ENCODE measurements at regions not wholly inside any gene's neighbourhood (a gene's known extent, or its start where the extent isn't known, plus 50 kb on each side); places are given as distances from the start of the nearest gene placed in this dataset.

DNA sequence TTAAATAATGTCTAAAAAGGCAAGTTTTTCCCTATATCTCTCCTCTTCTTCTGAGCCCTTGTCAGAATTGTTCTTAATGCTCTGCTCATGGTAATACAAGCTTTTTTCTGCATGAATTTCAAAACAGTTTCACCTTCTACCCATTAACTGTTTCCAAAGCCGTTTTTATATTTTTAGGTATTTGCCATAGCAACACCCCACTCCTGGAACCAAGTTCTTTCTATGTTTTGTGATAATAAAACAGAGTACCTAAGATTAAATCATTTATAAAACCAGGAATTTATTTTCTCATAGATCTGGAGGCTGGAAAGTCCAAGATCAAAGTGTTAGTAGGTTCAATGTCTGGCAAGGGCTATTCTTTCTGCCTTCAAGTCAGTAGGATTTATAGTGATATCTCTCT, 497.4 kb downstream of the ETS1 start:
- Histone ChIP-seq H3K27me3 (ENCODE audit: low read depth) (no peaks in the 10 kb centered on the region), H3K36me3 (no peaks in the 10 kb centered on the region), H3K4me1 (no peaks in the 10 kb centered on the region), H3K27ac (replicated peaks) (no peak overlapping the region), H3K9me3 (replicated peaks) (peaks cover 15% of the 10 kb centered on the region), H3K4me3 (no peak overlapping the region)
- DNase-seq, result no peak
- TF ChIP-seq, protein P1, sequence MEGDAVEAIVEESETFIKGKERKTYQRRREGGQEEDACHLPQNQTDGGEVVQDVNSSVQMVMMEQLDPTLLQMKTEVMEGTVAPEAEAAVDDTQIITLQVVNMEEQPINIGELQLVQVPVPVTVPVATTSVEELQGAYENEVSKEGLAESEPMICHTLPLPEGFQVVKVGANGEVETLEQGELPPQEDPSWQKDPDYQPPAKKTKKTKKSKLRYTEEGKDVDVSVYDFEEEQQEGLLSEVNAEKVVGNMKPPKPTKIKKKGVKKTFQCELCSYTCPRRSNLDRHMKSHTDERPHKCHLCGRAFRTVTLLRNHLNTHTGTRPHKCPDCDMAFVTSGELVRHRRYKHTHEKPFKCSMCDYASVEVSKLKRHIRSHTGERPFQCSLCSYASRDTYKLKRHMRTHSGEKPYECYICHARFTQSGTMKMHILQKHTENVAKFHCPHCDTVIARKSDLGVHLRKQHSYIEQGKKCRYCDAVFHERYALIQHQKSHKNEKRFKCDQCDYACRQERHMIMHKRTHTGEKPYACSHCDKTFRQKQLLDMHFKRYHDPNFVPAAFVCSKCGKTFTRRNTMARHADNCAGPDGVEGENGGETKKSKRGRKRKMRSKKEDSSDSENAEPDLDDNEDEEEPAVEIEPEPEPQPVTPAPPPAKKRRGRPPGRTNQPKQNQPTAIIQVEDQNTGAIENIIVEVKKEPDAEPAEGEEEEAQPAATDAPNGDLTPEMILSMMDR (IDR thresholded peaks at IDR 0.05; ENCODE audit: borderline replicate concordance), result no peak
- intact Hi-C loops (cut with micrococcal nuclease), result no loop called here

DNA sequence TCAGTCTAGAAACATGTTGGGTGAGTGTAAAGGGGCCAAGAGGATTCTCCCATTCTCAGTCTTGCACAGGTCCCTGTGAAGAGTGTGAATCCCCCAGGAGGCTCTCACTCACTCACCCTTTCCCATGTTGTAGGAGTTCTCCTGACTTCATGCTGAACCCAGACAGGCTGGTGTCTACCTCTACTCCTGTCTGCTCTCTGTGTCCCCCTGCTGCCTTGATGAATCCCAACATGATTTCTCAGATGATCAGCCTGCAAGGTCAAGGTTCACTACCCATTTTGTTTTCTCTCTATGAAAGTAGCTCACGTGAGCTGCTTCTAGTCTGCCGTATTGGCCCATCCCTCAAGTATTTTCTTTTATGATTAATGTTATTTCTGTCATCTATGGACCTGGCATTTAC, 500.6 kb downstream of the ETS1 start:
- intact Hi-C loops (cut with micrococcal nuclease), result no loop called here
- no peaks in the 10 kb centered on the region for H3K4me1 ChIP-seq
- H3K36me3 ChIP-seq, result no peaks in the 10 kb centered on the region
- TF ChIP-seq, protein P1 (IDR thresholded peaks at IDR 0.05; ENCODE audit: borderline replicate concordance), result no peak
- H3K4me3 ChIP-seq, result no peak overlapping the region
- no peak overlapping the region for H3K27ac ChIP-seq (replicated peaks)
- peaks cover 24% of the 10 kb centered on the region for H3K9me3 ChIP-seq (replicated peaks)
- no peak for DNase-seq
- H3K27me3 ChIP-seq (ENCODE audit: low read depth), result no peaks in the 10 kb centered on the region

DNA sequence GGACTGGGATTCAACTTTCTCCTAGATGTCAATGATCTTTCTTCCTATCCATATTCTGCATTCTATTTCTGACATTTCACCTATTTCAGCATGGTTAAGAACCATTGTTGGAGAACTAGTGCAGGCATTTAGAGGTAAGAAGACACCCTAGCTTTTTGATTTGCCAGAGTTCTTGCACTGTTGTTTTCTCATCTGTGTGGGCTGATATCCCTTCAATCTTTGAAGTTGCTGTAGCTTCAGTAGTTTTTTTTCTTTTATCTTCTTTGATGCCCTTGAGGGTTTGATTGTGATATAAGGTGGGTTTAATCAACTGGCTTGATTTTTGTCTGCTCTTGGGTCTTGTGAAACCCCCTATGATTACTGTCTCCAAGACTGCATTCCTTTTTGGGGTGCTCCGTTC, 502.1 kb downstream of the ETS1 start:
- Histone ChIP-seq H3K9me3 (replicated peaks) (peaks cover 28% of the 10 kb centered on the region), H3K4me3 (no peak overlapping the region), H3K27ac (replicated peaks) (no peak overlapping the region), H3K4me1 (no peaks in the 10 kb centered on the region), H3K27me3 (ENCODE audit: low read depth) (no peaks in the 10 kb centered on the region), H3K36me3 (no peaks in the 10 kb centered on the region)
- TF ChIP-seq, protein P1 (IDR thresholded peaks at IDR 0.05; ENCODE audit: borderline replicate concordance), result no peak
- DNase-seq, result no peak
- intact Hi-C loops (cut with micrococcal nuclease), result no loop called here

GRCh38 chr11:128082574-128082973, 504.8 kb downstream of the ETS1 start:
- no peaks in the 10 kb centered on the region for H3K4me1 ChIP-seq
- no peak for DNase-seq
- H3K27ac ChIP-seq (replicated peaks), result no peak overlapping the region
- intact Hi-C loops (cut with micrococcal nuclease), result no loop called here
- TF ChIP-seq, protein P1 (IDR thresholded peaks at IDR 0.05; ENCODE audit: borderline replicate concordance), result no peak
- H3K27me3 ChIP-seq (ENCODE audit: low read depth), result no peaks in the 10 kb centered on the region
- no peaks in the 10 kb centered on the region for H3K36me3 ChIP-seq
- peaks cover 15% of the 10 kb centered on the region for H3K9me3 ChIP-seq (replicated peaks)
- no peak overlapping the region for H3K4me3 ChIP-seq

DNA sequence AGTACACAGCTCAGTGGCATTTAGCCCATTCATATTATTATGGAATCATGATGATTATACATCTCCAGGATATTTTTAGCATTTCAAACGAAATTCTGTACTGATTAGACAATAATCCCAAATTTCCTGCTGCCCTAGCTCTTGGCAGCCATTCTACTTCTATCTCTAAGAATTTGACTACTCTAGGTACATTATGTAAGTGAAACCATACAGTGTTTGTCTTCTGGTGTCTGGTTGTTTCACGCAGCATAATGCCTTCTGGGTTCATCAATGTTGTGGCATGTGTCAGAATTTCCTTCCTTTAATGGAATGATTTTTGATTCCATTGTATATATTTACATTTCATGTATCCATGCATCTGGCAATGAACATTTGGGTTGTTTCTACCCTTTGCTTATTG, 517.7 kb downstream of the ETS1 start:
- intact Hi-C loops (cut with micrococcal nuclease), result no loop called here

More for the DNA sequence above, 517.7 kb downstream of the ETS1 start:
- no peak for DNase-seq
- no peaks in the 10 kb centered on the region for H3K36me3 ChIP-seq
- no peak overlapping the region for H3K27ac ChIP-seq (replicated peaks)
- no peaks in the 10 kb centered on the region for H3K4me1 ChIP-seq
- no peak overlapping the region for H3K4me3 ChIP-seq
- TF ChIP-seq, protein P1 (IDR thresholded peaks at IDR 0.05; ENCODE audit: borderline replicate concordance), result no peak
- H3K9me3 ChIP-seq (replicated peaks), result no peaks in the 10 kb centered on the region
- no peaks in the 10 kb centered on the region for H3K27me3 ChIP-seq (ENCODE audit: low read depth)

Measured in left ventricle myocardium inferior (tissue), 1 donor.